22Rv1 (cell line): ENCODE measurements at regions not wholly inside any gene's neighbourhood (a gene's known extent, or its start where the extent isn't known, plus 50 kb on each side); places are given as distances from the start of the nearest gene placed in this dataset.

ENCODE experiments used
- ZFX ChIP-seq: fragments of 450-650 bp; IDR thresholded peaks from 2 replicates; pipeline ENCODE4 v1.6.1; 2017; ENCODE audit warnings: antibody characterized with exemption, borderline replicate concordance
- TF ChIP-seq, protein P1 (sequence below): fragments of 450-650 bp; IDR thresholded peaks from 2 replicates; pipeline ENCODE4 v1.5.1; 2017; ENCODE audit warnings: mild to moderate bottlenecking

DNA sequence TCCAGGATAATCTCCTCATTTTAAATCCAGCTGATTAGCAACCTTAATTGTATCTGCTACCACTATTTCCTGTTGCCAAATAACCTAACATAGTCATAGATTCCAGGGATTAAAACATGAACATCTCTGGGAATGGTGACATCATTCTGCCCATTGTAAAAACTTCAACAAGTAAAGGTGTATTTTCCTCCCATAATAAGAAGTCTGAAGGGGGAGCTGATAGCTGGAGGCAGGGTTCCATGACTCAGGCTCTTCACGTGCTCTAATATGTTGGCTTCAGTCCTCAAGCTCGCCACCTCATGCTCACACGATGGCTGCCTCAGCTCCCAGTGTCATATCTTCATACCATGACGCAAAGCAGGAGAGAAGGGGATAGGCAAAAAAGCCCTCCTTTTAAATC is 172.0 kb upstream of the VASH1 start:
- TF ChIP-seq, protein P1, sequence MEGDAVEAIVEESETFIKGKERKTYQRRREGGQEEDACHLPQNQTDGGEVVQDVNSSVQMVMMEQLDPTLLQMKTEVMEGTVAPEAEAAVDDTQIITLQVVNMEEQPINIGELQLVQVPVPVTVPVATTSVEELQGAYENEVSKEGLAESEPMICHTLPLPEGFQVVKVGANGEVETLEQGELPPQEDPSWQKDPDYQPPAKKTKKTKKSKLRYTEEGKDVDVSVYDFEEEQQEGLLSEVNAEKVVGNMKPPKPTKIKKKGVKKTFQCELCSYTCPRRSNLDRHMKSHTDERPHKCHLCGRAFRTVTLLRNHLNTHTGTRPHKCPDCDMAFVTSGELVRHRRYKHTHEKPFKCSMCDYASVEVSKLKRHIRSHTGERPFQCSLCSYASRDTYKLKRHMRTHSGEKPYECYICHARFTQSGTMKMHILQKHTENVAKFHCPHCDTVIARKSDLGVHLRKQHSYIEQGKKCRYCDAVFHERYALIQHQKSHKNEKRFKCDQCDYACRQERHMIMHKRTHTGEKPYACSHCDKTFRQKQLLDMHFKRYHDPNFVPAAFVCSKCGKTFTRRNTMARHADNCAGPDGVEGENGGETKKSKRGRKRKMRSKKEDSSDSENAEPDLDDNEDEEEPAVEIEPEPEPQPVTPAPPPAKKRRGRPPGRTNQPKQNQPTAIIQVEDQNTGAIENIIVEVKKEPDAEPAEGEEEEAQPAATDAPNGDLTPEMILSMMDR: no peak
- no peak for TF ChIP-seq ZFX
